ENCODE measurements at regions not wholly inside any gene's neighbourhood (a gene's known extent, or its start where the extent isn't known, plus 50 kb on each side); places are given as distances from the start of the nearest gene placed in this dataset.
"Not testable (repeated sequence)": the region's sequence is repeated elsewhere in the genome, so short reads cannot be mapped to it uniquely, and the experiment has no call there.

DNA sequence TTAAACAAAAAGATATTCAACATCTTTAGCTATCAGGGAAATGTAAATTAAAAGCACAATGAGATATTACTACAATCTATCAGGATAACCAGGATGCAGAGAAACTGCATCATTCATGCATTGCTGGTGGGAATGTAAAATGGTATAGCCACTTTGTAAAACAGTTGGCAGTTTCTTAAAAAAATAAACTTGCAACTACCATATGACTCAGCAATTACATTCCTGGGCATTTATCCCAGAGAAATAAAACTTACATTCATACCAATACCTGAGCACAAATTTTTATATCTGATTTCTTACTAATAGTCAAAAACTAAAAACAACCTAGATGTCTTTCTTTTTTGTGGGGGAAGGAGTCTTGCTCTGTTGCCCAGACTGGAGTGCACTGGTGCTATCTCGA is 190.3 kb upstream of the TAB2 start:
- DNase-seq = no peak

DNA sequence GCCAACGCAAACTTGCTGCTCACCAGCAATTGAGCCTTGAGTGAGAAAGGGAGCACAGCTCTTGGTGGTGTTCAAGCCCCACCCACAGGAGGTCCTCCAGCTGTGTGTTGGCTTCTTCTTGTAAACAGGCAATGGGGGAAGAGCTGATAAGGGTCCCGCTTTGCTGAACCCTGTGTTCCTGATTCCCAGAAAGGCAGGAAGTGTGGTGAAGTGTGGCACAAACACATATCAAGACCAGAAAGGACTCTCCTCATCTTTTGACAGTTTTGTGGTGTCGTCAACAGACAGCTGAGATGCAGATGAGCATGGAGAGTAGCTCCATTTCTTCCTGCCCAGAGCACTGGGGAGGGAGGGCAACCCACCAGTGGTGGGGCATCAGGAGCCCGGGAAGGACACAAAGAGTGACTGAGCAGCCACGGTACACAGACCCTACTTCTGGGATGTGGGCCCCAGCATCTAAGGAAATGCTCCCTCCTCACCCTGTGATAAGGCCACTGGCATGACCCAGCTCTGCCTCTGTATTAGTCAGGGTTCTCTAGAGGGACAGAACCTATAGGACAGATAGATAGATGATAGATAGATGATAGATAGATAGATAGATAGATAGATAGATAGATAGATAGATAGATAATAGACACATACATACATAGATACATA is 188.9 kb upstream of the TAB2 start:
- DNase-seq = peak; percentile 35

- no peak for DNase-seq
Measured at GRCh38 chr6:149129371-149130077, 188.0 kb upstream of the TAB2 start.

DNA sequence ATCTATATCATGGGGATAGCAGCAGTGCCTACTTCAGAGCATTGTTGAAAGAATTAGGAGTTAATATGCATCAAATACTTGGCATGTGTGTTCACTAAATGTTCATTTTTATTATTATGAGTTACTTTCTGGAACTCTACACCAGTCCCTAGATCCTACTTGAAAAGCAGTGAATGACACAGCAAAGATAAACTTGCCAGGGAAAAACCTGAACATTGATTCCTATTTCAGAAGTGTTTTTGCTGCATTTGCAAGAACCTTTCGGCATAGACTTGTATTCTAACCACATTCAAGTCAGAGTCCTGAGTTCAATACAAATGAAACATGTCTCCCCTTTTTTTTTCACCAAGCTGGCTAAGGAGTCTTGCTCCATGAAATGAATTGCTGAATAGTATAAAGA is 187.4 kb upstream of the TAB2 start:
- DNase-seq = no peak

DNA sequence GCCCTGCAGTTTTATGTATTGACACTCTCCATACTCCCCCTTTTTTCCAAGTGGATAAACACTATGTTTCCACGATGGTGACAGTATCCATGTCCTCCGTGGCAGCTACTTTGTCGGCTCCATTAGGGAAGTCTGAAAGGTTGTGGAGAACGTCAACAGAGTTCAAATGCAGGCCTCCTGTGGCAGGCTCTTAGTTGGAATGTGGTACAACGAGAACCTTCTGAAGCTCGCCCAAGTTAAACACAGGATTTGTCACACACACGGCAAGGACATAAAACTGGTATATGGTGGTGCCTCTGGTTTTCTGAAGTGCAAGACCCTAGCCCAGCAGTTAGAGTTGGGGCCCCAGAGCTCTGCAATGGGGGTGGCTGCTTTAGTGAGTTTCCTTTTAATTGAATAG is 187.0 kb upstream of the TAB2 start:
- no peak for DNase-seq

GRCh38 chr6:149131891-149132290 is 185.6 kb upstream of the TAB2 start:
- no peak for DNase-seq

GRCh38 chr6:149132336-149132735 is 185.2 kb upstream of the TAB2 start:
- no peak for DNase-seq

GRCh38 chr6:149134511-149134933 is 183.0 kb upstream of the TAB2 start:
- no peak for DNase-seq

GRCh38 chr6:149135809-149136208 is 181.7 kb upstream of the TAB2 start:
- no peak for DNase-seq

- DNase-seq = no peak
Measured at GRCh38 chr6:149136273-149136912, 181.1 kb upstream of the TAB2 start.

GRCh38 chr6:149136913-149137286 is 180.6 kb upstream of the TAB2 start:
- no peak for DNase-seq

GRCh38 chr6:149137594-149137993 is 179.9 kb upstream of the TAB2 start:
- no peak for DNase-seq

GRCh38 chr6:149138089-149138488 is 179.4 kb upstream of the TAB2 start:
- no peak for DNase-seq

GRCh38 chr6:149138699-149139294 is 178.7 kb upstream of the TAB2 start:
- no peak for DNase-seq

GRCh38 chr6:149139782-149140136 is 177.8 kb upstream of the TAB2 start:
- no peak for DNase-seq

DNA sequence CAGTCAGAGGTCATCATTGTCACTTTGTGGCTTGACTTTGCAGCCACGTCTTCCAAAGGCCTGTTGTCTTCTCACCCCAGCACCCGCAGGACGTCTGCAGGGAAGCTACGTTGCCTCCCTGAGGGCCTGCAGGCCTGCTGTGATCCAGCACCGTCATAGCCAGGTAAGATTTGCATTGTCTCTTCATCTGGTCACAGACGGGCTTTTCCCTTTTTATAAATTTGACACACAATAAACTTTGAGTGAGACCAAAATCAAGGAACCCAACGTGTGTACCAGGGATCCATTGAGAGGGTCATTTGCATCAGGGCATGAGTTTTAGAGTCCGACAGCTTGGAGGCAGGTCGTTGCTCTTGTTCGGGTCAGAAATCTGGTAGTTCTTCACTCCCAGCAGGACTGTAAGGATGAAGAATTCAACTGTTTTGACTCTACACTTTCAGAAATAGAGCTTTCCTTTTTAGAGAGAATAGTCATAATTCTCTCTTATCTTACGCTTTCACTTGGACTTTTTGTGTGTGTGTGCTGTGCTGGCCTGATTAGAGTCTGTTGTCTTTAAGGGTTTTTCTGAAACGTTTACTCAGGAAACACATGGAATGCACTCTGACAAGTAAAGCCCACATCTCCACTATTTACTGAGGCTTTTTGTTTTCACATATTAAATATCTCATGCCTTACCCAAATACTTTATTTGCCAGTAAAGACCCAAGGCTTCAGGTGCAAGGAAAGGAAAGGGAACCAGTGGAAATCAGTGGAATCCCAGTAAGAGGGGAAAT is 177.2 kb upstream of the TAB2 start:
- DNase-seq = peak; percentile 67

GRCh38 chr6:149140910-149141290 is 176.6 kb upstream of the TAB2 start:
- no peak for DNase-seq

- DNase-seq = no peak
Measured at GRCh38 chr6:149142924-149143429, 174.5 kb upstream of the TAB2 start.

- DNase-seq = not testable (repeated sequence)
Measured at GRCh38 chr6:149145800-149146199, 171.7 kb upstream of the TAB2 start.

- DNase-seq = no peak
Measured at GRCh38 chr6:149147195-149147594, 170.3 kb upstream of the TAB2 start.

- no peak for DNase-seq
Measured at GRCh38 chr6:149147938-149148718, 169.4 kb upstream of the TAB2 start.

DNA sequence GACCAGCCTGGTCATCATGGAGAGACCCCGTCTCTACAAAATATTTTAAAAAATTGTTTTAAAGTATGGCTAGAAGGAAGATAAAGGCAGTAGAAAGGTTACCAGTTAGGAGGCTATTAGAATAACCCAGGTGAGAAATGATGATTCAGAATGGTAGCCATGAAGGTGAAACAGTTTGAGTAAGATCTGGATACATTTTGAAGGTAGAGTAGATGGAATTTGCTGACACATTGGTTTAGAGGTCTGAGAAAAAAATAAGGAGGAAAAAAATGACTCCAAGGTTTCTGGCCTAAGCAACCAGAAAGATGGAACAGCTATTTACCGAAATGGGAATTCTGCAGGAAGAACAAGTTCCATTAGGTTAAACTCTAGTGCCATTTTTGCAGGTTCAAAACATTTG is 167.9 kb upstream of the TAB2 start:
- DNase-seq = no peak
